ENCODE measurements at regions not wholly inside any gene's neighbourhood (a gene's known extent, or its start where the extent isn't known, plus 50 kb on each side); places are given as distances from the start of the nearest gene placed in this dataset.
"Not testable (repeated sequence)": the region's sequence is repeated elsewhere in the genome, so short reads cannot be mapped to it uniquely, and the experiment has no call there.

DNA sequence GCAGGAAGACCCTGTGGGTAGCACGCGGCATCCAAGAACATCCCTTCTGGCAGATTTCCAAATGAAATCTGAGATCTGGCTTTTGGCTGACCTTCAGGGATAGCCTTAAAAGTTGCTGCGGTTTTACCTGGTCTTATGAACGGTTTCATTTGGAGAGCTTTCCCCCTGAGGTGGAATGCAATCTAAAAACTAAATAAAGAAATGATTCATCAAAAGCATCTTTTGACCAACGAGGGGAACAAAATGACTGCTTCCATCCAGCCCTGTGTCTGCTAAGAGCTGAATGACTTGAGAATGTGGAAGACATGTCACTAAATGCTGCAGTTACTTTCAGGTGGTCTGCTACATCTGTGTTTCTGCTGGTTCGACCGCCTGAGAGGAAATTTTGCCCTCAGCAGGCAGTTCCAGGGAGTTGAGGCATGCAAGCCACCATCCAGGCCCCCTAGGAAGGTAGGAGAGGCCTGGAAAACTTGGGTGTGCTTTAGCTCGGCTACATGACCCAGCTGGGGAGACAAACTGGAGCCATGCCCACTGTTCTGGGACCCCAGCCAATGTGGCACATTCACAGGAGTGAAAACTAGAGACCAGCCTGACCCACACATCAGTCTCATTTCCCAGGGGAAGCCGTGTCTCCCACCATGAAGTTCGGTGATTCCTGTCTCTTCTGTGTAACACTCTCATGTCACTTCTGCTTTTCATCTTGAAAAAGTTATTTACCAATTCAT, 175.1 kb upstream of the KL start:
- in situ Hi-C loops (cut with MboI; ENCODE audit: low pct_ligation_motif_present in 1 of 4, low pct_unique_long_range_greater_than_20kb in 1 of 4, low sequenced_read_pairs in 3 of 4), result no loop called here
- H3K4me1 ChIP-seq, result peaks cover 0 to 10% (median 2%) of the 10 kb centered on the region in 4 donors
- no peak overlapping the region for H3K4me3 ChIP-seq
- WGBS, 2 donors (ENCODE audit: low coverage in 1 of 2), result 56 to 82% methylated on average over 5 to 10 of the region's 10 CpGs
- H3K27ac ChIP-seq, result no peak overlapping the region
- no peaks in the 10 kb centered on the region for H3K27me3 ChIP-seq
- DNase-seq, result no peak
- H3K9me3 ChIP-seq, result no peaks in the 10 kb centered on the region
- no peak for TF ChIP-seq POLR2AphosphoS5 (IDR thresholded peaks at IDR 0.05)
- TF ChIP-seq, protein P1, sequence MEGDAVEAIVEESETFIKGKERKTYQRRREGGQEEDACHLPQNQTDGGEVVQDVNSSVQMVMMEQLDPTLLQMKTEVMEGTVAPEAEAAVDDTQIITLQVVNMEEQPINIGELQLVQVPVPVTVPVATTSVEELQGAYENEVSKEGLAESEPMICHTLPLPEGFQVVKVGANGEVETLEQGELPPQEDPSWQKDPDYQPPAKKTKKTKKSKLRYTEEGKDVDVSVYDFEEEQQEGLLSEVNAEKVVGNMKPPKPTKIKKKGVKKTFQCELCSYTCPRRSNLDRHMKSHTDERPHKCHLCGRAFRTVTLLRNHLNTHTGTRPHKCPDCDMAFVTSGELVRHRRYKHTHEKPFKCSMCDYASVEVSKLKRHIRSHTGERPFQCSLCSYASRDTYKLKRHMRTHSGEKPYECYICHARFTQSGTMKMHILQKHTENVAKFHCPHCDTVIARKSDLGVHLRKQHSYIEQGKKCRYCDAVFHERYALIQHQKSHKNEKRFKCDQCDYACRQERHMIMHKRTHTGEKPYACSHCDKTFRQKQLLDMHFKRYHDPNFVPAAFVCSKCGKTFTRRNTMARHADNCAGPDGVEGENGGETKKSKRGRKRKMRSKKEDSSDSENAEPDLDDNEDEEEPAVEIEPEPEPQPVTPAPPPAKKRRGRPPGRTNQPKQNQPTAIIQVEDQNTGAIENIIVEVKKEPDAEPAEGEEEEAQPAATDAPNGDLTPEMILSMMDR (IDR thresholded peaks at IDR 0.05), result no peak
- no peak for TF ChIP-seq EP300 (IDR thresholded peaks at IDR 0.05; ENCODE audit: low read depth)
- no peak for TF ChIP-seq POLR2A (IDR thresholded peaks at IDR 0.05)
- H3K36me3 ChIP-seq, result no peaks in the 10 kb centered on the region
- intact Hi-C loops (cut with DNase I; ENCODE audit: low total_unique reads), result no loop called here

DNA sequence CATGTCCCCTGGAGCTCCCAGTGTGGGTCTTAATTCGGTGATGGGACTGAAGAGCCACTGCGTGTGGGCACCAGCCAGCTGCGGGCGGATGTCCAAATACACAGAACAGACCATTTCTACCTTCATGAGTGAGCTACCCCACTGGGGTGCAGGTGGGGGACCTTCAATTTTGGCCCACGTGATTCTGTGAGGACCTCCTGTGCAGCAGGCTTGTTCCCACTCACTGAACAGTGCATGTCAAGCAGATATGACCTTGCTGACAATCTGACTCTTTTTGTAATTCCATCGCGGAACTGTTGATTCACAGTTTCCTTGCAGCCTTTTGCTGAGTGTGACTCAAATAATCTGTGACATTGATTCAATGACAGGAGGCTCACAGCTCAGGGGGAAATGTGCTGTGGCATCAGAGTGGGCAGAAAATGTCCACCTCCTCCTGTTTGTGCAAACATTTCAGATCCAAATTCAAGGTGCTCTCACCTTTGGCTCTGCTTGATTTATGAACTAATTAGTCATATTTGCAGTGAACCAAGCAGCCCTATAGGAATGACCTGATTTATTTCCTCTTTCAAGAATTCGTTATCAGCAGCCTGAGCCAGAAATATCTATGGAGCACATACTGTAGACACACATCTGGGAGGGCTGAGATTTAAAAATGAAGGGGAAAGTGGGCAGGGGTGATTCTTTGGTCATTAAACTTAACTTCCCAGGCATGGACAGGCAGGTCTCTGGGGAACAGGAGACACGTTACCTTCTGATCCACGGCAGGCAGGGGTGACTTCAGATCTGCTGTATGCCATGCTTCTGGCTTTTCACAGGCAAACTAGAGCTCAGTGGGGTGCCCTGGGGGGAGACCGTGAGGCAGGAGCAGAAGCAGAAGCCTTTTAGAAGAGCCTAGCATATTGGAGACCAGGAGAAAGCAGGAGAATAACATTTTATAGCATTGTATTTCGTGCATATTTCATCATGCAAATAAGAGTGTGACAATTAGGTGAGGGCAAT, 170.0 kb upstream of the KL start:
- in situ Hi-C loops (cut with MboI; ENCODE audit: low pct_ligation_motif_present in 1 of 4, low pct_unique_long_range_greater_than_20kb in 1 of 4, low sequenced_read_pairs in 3 of 4) (no loop called here), intact Hi-C loops (cut with DNase I; ENCODE audit: low total_unique reads) (loop anchor here (5.0 kb wide), 1 partner anchor 221 kb away; no protein-coding TSS in a partner anchor)
- no peak for DNase-seq
- Histone ChIP-seq H3K4me1 (peaks cover 0 to 7% (median 0%) of the 10 kb centered on the region in 4 donors), H3K4me3 (no peak overlapping the region), H3K9me3 (no peaks in the 10 kb centered on the region), H3K36me3 (no peaks in the 10 kb centered on the region), H3K27me3 (no peaks in the 10 kb centered on the region), H3K27ac (no peak overlapping the region)
- TF ChIP-seq POLR2AphosphoS5 (IDR thresholded peaks at IDR 0.05), result no peak
- no peak for TF ChIP-seq EP300 (IDR thresholded peaks at IDR 0.05; ENCODE audit: low read depth)
- no peak for TF ChIP-seq POLR2A (IDR thresholded peaks at IDR 0.05)
- TF ChIP-seq, protein P1 (IDR thresholded peaks at IDR 0.05), result no peak
- WGBS, 2 donors (ENCODE audit: low coverage in 1 of 2), result 84 to 90% methylated on average over 2 to 12 of the region's 12 CpGs

DNA sequence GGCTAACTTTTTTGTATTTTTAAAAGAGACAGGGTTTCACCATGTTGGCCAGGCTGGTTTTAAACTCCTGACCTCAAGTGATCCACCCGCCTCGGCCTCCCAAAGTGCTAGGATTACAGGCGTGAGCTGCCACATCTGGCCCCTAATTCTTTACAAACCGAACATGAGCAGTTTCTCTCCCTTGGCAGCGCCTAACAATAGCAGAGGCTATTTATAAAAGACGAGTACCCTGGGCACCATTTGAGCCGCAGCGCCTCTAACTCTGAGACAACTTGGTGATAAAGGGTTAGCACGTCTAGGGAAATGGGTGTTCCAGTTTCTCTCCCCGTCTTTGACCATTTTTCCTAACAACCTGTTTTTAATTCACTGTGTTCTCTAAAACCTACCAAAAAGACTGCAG, 168.2 kb upstream of the KL start:
- H3K4me1 ChIP-seq; H3K36me3 ChIP-seq; H3K27me3 ChIP-seq; H3K4me3 ChIP-seq; DNase-seq; in situ Hi-C loops (cut with MboI; ENCODE audit: low pct_ligation_motif_present in 1 of 4, low pct_unique_long_range_greater_than_20kb in 1 of 4, low sequenced_read_pairs in 3 of 4); H3K9me3 ChIP-seq; H3K27ac ChIP-seq: not testable (repeated sequence)
- intact Hi-C loops (cut with DNase I; ENCODE audit: low total_unique reads), result loop anchor here (5.0 kb wide), 1 partner anchor 219 kb away; no protein-coding TSS in a partner anchor
- WGBS, 2 donors (ENCODE audit: low coverage in 1 of 2), result 67 to 73% methylated on average over 6 to 10 of the region's 10 CpGs

DNA sequence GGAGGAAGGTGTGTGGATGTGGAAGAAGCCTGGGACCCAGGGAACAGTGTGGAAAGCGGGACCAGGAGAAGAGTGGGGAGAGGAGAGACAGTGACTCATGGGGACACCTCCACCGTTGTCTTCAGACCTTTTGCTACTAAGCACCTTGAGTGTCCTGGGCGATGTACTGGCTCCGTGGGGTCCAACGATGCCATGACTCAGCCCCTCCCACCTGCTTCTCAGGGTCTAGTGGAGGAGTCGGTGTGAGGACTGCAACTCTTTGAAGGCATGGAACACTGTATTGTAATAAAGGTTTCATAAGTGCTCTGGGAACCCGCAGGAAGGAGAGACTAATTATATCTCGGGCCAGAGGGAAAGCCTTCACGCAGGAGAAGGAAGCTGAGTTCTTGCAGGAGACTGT, 166.9 kb upstream of the KL start:
- Histone ChIP-seq H3K9me3 (no peaks in the 10 kb centered on the region), H3K4me1 (peaks cover 0 to 7% (median 0%) of the 10 kb centered on the region in 4 donors), H3K27ac (no peak overlapping the region), H3K36me3 (no peaks in the 10 kb centered on the region), H3K27me3 (no peaks in the 10 kb centered on the region), H3K4me3 (no peak overlapping the region)
- intact Hi-C loops (cut with DNase I; ENCODE audit: low total_unique reads), result loop anchor here (5.0 kb wide), 1 partner anchor 218 kb away; no protein-coding TSS in a partner anchor
- TF ChIP-seq, protein P1 (IDR thresholded peaks at IDR 0.05), result no peak
- TF ChIP-seq EP300 (IDR thresholded peaks at IDR 0.05; ENCODE audit: low read depth) (no peak), POLR2AphosphoS5 (IDR thresholded peaks at IDR 0.05) (no peak), POLR2A (IDR thresholded peaks at IDR 0.05) (no peak)
- WGBS, 2 donors (ENCODE audit: low coverage in 1 of 2), result 80 to 90% methylated on average over 1 to 9 of the region's 9 CpGs
- DNase-seq, result no peak
- in situ Hi-C loops (cut with MboI; ENCODE audit: low pct_ligation_motif_present in 1 of 4, low pct_unique_long_range_greater_than_20kb in 1 of 4, low sequenced_read_pairs in 3 of 4), result no loop called here
